GM04503 (cell line): ENCODE measurements at regions not wholly inside any gene's neighbourhood (a gene's known extent, or its start where the extent isn't known, plus 50 kb on each side); places are given as distances from the start of the nearest gene placed in this dataset.

Experiments used
- DNase-seq: peaks from one replicate; pipeline ENCODE4 v3.0.0-alpha.2; 2012; ENCODE audit warnings: low read depth

DNA sequence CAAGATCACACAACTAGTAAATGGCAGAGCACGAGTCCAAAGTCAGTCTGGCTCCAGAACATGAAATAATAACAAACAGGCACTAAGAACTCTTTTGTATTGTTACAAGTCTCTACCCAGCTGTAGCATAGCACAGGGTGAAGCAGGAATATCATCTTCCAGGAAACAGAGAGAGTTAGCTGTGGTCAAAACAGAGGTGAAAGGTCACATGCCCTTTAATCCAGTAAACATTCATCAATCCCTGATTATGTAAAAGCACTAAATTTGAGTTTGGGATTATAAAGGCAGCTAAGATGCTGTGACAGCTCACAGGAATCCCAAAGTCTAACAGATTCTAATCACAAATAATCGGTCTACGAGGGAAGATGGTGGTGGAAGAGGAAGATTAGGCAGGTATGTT is 133.0 kb upstream of the ASTN2 start:
- no peak for DNase-seq

GRCh38 chr9:117546894-117547678 is 132.2 kb upstream of the ASTN2 start:
- no peak for DNase-seq

DNA sequence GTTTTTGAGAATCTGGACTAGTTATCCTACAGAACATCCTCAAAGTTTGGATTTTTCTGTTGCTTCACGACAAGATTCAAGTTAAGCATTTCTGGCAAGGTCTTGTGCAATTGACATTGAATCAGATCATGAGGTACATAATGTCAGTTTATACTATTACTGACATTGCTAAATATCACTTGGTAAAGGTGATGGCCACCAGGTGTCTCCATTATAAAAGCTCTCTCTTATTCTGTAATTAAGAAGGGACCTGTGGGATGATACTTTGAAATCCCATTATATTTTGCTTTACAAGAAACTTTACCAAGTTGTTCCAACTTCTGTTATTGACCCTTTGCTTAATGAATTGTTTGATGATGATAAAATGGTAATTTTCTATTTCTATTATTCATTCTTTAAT is 131.0 kb upstream of the ASTN2 start:
- DNase-seq, result no peak

DNA sequence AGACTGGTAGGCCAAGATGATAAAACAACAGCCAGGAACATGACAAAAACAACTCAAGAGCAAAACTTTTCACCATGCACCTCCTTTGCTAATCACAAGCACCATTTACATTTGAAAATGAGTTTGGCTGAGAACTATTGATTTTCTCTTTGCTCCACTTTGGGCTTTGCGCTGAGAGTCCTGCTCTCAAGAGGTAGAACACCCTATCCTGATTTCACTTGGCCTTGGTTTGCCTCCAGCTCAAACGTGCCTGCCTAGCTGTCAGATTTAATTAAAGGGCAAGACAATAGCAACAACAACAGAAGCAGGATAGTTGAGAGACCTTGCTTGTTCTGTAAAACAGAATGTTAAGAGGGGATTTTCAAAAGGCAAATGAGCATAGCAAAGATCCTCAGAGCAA is 128.2 kb upstream of the ASTN2 start:
- DNase-seq, result no peak

- no peak for DNase-seq
Measured at GRCh38 chr9:117542021-117542420, 127.2 kb upstream of the ASTN2 start.

DNA sequence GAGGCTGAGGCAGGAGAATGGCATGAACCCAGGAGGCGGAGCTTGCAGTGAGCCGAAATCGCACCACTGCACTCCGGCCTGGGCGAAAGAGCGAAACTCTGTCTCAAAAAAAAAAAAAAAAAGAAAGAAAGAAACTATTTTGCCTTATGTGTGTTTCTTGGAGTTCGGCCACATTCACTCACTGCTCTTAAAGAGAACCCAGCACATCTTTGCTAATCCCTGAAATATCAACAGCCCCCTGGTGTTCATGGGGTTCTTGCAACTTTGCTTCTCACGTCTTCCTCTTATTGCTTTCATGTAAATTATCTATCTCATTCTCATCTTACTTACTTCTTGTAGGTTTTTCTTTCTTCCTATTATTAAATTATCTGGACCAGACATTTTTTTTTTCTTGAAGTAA is 126.3 kb upstream of the ASTN2 start:
- no peak for DNase-seq

DNA sequence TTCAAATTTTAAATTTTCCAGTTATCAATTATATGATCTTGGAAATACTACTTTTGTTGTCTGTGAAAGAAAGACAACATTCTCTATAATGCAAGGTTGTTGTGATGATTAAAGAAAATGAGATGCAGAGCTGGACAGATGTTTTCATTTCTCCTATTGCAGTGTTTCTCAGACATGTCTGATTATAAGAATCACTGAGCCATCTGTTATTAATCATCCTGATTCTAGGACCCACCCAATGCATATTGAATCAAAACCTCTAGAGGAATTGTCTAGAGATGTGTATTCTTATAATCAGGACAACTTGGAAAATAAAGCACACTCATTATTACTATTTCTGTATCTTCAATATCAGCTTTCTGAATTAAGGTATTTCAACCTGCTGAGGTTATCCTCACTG is 121.1 kb upstream of the ASTN2 start:
- DNase-seq, result no peak

DNA sequence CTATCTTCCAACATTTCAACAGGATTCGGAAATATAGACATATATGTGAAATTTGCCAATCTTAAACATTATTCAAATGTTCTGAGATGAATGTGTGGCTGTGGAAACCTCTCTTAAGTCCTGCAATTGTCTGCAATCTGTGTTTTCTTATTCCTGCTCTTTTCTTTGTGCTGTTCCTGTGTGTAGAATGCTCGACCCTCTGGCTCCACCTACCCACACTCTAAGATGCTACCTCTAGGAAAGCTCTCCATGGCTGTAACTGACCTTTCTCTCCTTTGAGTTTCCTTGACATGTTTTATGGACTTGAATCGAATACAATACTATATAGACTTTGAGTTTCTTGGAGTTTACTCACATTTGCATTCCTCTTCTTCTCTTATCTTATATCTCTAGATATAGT is 120.6 kb upstream of the ASTN2 start:
- DNase-seq, result no peak

DNA sequence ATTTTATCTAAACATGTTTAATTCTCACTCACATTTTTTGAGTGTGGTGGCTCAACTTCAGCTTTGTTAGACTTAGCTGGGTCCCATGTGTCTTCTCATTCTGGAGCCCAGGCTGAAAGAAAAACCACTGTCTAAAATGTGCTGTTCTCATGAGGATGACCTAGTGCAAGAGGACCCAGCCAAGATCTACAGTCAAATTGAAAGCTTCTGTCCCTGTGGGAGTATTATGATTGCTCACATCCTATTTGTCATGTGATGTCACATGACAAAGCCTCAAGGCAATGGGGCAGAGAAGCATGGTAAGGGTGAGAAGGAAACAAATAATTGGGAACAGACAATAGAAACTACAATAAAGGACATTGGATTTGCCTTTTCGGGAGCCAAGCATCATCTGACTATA is 113.4 kb upstream of the ASTN2 start:
- no peak for DNase-seq

GRCh38 chr9:117526674-117527073 is 111.8 kb upstream of the ASTN2 start:
- no peak for DNase-seq

DNA sequence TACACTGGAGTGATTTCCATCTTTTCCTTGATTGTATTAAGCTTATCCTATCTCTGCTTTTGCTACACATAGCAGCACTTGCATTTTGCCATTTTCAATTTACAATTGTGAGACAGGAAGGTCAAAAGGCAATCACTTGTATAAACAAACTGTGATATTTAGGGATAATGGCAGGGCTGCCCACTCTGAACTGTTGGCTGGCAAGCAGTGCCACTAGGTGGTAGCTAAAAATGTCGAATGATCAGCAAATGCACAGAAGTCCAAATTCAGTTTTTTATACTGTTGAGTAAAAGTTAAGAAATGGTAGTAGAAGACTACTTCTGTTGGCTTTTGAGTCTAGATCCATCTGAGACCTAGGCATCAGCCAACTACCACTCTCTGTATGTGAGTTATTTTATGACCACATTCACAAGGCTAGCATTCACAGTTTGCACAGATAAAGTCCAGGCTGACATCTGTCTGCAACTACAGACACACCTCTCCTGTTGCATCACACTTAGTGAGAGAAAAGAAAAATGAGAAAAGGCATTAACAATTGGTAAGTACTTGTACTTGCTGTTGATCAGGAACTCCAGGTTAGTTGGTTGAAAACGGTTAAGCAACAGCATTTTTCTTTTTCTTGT is 108.8 kb upstream of the ASTN2 start:
- no peak for DNase-seq

DNA sequence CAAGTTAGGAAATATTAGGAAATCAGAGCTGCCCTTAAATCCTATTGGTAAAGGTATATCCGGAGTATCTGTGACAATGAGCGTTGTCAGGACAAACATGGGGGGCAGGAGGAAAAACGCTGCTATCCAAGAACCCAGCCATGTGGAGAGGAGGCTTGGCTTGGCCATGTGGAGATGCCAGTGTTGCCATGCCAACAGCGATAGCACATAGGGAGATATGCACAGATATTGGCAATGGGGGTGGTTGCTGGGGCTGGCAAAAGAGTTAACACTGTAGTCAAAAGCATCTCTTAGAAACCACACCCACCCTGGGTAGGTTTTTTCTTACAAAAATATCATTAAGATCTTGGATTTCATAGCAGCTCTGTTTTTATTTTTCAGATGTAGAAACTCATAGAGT is 106.4 kb upstream of the ASTN2 start:
- no peak for DNase-seq

DNA sequence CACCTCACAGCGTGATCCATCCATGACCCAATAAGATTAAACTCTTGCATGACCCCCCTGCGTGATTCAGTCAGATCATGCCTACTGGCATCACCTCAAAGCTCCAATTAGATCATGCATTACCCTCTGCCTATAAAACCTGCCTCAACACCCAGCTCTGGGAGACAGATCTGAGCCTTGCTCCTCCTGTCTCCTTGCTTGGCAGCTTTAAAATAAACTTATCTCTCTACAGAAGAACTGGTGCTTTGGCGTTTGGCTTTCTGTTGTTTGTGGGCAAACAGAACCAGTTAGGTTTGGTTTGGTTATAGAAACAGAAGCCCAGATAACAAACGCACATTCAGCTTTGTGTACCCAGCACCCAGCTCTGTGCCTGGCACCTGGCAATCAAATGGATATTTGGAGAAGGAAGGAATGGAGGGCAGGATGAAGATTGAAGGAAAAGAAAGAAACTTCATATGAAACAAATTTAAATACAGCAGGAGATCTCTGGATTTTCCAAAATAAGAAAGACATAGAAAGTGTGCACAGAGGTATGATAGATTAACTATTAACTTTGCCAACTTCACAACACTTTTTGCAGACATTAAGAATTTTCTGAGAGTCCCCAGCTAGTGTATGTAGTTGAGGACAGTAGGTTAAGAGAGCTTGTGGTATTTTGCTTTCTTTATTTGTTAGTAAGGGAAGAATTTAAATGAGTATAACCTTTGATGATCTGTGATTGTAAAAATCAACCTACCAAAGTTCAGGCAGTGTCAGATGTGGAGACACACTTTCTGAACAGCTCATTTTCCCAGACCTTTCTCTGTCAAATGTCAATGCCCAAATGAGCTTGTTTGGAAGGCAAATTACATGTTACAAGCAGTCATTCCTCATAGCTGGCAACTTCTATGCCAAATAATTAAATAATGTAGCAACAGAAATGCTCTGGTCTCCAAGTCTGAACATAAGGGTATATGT is 102.1 kb upstream of the ASTN2 start:
- DNase-seq, result no peak

GRCh38 chr9:117511852-117512481 is 97.1 kb upstream of the ASTN2 start:
- DNase-seq, result no peak

DNA sequence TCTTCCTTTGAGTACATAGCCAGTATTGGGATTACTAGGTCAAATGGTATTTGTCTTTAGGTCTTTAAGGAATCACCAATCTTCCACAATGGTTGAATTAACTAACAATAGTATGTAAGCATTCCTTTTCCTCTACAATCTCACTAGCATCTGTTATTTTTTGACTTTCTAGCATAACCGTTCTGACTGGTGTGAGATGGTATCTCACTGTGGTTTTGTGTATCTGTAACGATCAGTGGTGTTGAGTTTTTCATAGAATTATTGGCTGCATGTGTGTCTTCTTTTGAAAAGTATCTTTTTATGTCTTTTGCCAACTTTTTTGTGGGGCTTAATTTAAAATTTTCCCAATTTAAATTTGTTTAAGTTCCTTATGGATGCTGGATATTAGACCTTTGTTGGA is 81.5 kb upstream of the ASTN2 start:
- no peak for DNase-seq

DNA sequence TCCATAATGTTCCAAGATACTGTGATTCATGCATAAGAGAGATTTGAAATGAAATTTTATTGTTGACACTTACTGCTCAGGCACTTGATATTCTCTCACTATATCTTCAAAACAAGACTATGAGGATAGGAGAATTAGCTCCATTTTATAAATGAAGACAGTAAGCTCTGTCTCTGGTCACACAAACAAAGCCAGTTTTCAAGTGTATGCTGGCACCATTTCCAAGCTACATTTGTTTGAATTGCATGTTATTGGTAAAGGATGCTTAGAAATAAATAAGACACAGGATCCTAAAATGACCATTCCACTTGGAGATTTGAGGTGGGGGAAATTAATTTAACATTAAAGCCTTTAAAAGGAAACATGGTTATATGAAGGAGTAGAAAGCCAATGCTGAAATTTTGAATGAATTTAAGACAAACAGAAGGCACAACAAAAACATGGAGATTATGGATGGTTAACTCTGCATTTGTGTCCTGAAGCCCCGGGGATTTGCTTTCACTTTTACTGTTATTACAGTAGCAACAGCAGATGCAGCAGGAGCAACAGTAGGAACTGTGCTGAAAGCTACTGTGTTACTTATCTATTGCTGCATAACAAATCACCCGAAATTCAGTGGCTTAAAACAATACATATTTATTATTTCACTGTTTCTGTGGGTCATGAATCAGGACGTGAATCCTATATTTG is 79.7 kb upstream of the ASTN2 start:
- no peak for DNase-seq

DNA sequence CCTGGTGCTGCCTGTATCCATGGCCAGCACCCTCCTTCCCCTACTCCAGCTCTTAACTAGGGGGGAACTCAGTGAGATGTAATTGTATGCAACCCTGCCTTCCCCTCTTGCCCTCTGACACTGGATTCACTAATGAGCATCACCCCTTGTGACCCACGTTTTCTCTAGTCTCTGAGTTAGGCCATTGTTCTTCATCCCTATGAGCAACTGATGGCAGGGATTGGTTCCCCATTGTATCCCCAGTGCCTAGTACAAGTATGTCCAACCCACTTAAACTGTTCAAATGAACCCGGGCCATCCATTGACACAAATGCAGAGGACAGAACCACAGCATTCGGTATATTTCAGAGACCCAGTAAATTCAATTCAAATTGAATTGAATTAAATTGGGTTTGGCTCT is 77.6 kb upstream of the ASTN2 start:
- no peak for DNase-seq

DNA sequence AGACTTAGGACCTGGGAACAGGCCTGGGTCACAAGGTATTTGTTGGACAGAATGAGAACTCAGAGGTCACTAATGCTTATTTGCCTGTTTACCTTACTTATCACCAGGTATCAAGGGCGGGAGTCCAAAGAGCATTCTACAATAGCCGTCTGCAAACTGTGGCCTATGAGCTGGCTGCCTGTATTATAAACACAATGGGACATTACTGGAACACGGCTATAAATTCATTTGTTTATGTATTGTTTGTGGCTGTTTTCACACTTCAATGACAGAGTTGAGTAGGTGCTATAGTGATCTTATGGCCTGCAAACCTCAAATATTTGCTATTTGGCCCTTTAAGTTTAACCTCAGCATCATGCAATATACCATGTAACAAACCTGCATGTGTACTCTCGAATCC is 76.6 kb upstream of the ASTN2 start:
- no peak for DNase-seq

DNA sequence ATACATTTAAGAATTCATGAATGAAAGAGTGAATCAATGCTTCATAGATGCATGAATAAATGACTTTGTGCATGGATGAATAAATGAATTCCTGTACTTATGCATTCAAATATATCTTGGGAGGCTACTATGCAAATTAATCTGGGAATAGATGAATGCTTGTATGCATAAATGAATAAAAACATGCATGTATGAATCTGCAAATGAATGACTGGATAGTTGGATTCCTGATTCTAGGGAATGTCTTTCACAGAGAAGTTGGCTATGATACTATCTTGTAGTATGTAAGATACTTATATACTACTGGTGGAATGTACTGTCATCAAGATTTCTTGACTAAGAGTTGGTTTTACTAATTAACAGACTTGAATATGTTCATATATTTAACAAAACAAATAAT is 75.3 kb upstream of the ASTN2 start:
- DNase-seq, result no peak

GRCh38 chr9:117488659-117489058 is 73.8 kb upstream of the ASTN2 start:
- no peak for DNase-seq

DNA sequence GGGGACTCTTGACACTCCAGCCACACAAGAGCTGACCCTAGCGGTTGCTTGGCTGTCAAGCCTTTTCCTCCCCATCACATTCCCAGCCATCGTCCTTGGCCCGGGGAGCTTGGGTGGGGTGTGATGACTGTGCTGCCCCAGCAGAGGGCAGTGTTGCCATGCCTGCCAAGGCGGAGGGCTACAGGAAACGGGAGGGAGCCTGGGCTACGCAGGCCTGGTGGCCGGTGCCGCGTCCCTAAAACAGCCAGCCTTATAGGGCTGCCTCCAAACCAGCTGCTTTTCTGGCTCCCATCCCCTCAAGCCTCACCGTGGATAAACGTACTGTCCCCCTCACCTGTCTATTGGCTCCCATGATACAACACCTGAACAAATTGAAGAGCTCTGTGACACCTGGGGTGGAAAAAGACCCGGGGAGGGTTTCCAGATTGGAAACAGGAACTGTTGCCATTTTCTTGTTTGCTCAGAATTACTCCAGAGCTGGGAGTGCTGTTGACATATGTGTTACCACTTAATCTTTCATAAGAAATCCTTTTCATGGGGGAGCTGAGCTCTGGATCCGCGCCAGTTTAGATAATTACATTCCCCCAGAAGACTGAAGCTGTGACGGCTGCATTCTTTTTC is 72.8 kb upstream of the ASTN2 start:
- DNase-seq, result no peak
